Tibial nerve (tissue), 4 donors: ENCODE measurements at regions not wholly inside any gene's neighbourhood (a gene's known extent, or its start where the extent isn't known, plus 50 kb on each side); places are given as distances from the start of the nearest gene placed in this dataset.

Experiments
- DNase-seq, 2 donors: peaks; one replicate each; pipeline ENCODE4 v3.0.0-alpha.2; 2019; ENCODE audit warnings: low spot score in 2 of 2
- H3K27ac ChIP-seq, 4 donors: fragments of 200-600 bp; sonication (generic) in 3 of 4; one replicate each; pipeline ENCODE4 v1.5.1; 2017 to 2019; ENCODE audit warnings: mild to moderate bottlenecking in 1 of 4
- H3K27me3 ChIP-seq, 2 donors: fragments of 200-600 bp; sonication (generic) in 1 of 2; one replicate each; pipeline versions ENCODE4 v1.5.1 to v1.6.0; 2017 to 2019
- H3K36me3 ChIP-seq, 3 donors: fragments of 200-600 bp; sonication (generic); one replicate each; pipeline ENCODE4 v1.5.1; 2018 to 2019
- H3K4me1 ChIP-seq, 4 donors: fragments of 200-600 bp; sonication (generic) in 3 of 4; one replicate each; pipeline ENCODE4 v1.5.1; 2017 to 2019
- H3K4me3 ChIP-seq, 4 donors: fragments of 200-600 bp; sonication (generic) in 3 of 4; one replicate each; pipeline ENCODE4 v1.5.1; 2017 to 2019; ENCODE audit warnings: mild to moderate bottlenecking in 1 of 4, moderate library complexity in 1 of 4
- H3K9me3 ChIP-seq, 4 donors: fragments of 200-600 bp; sonication (generic) in 3 of 4; one replicate each; pipeline ENCODE4 v1.5.1; 2017 to 2019
- CTCF ChIP-seq, 5 experiments: fragments of 200-600 bp in 3 of 5; fragments of 450-650 bp in 2 of 5; sonication (generic) in 3 of 5; IDR thresholded peaks; one replicate each; pipeline ENCODE4 v1.5.1; 2016 to 2019; ENCODE audit warnings: antibody characterized with exemption in 5 of 5, mild to moderate bottlenecking in 3 of 5, moderate library complexity in 2 of 5
- EP300 ChIP-seq, 2 donors: sonication (generic); formaldehyde crosslinking; IDR thresholded peaks; one replicate each; pipeline ENCODE4 v1.6.1; 2017; ENCODE audit warnings: antibody characterized with exemption in 2 of 2, mild to moderate bottlenecking in 1 of 2
- POLR2A ChIP-seq, 2 donors: fragments of 450-650 bp; IDR thresholded peaks; one replicate each; pipeline ENCODE4 v1.6.1; 2017; ENCODE audit warnings: antibody characterized with exemption in 2 of 2, mild to moderate bottlenecking in 2 of 2, moderate library complexity in 2 of 2
- WGBS, 2 donors: methylation state at CpG; one replicate each; pipeline ENCODE4 v1.1.5; 2018; 5-methylcytosine and 5-hydroxymethylcytosine counted together

- DNase-seq = no peak
- H3K4me3 ChIP-seq = no peak overlapping the region
- TF ChIP-seq CTCF (IDR thresholded peaks at IDR 0.05) (no peak), EP300 (IDR thresholded peaks at IDR 0.05) (no peak), POLR2A (IDR thresholded peaks at IDR 0.05) (no peak)
- H3K9me3 ChIP-seq = no peaks in the 10 kb centered on the region
- H3K27me3 ChIP-seq = peaks cover 0 to 22% of the 10 kb centered on the region in 2 donors
- no peaks in the 10 kb centered on the region for H3K36me3 ChIP-seq
- 94 to 98% methylated on average over 1 of the region's 1 CpG for WGBS, 2 donors
- no peak overlapping the region for H3K27ac ChIP-seq
- H3K4me1 ChIP-seq = peaks cover 0 to 19% (median 2%) of the 10 kb centered on the region in 4 donors
These were observed 124.7 kb downstream of the HFE start for GRCh38 chr6:26211963-26212362.

- peaks cover 0 to 37% of the 10 kb centered on the region in 2 donors for H3K27me3 ChIP-seq
- no peak for DNase-seq
- no peak overlapping the region for H3K27ac ChIP-seq
- H3K4me3 ChIP-seq = no peak overlapping the region
- TF ChIP-seq EP300 (IDR thresholded peaks at IDR 0.05) (no peak), CTCF (IDR thresholded peaks at IDR 0.05) (no peak), POLR2A (IDR thresholded peaks at IDR 0.05) (no peak)
- no peaks in the 10 kb centered on the region for H3K36me3 ChIP-seq
- WGBS, 2 donors = 88 to 95% methylated on average over 2 of the region's 2 CpGs
- peaks cover 0 to 24% (median 0%) of the 10 kb centered on the region in 4 donors for H3K4me1 ChIP-seq
- no peaks in the 10 kb centered on the region for H3K9me3 ChIP-seq
These were observed 126.3 kb downstream of the HFE start for GRCh38 chr6:26213334-26214075.

- peaks cover 0 to 46% of the 10 kb centered on the region in 2 donors for H3K27me3 ChIP-seq
- no peaks in the 10 kb centered on the region for H3K9me3 ChIP-seq
- peak overlapping the region in 2 of 4 donors; percentile 49 to 61 for H3K4me3 ChIP-seq
- WGBS, 2 donors = 39 to 41% methylated on average over 32 of the region's 32 CpGs
- no peaks in the 10 kb centered on the region for H3K36me3 ChIP-seq
- no peak for DNase-seq
- peaks cover 0 to 24% (median 0%) of the 10 kb centered on the region in 4 donors for H3K4me1 ChIP-seq
- H3K27ac ChIP-seq = peak overlapping the region in 2 of 4 donors; percentile 5 to 69
- no peak for TF ChIP-seq POLR2A (IDR thresholded peaks at IDR 0.05)
These were observed 127.8 kb downstream of the HFE start for GRCh38 chr6:26214803-26215584.

- H3K36me3 ChIP-seq = no peaks in the 10 kb centered on the region
- peak overlapping the region; percentile 4 to 61 (median 32) for H3K4me3 ChIP-seq
- DNase-seq = no peak
- no peak for TF ChIP-seq EP300 (IDR thresholded peaks at IDR 0.05)
- no peak for TF ChIP-seq CTCF (IDR thresholded peaks at IDR 0.05)
- no peak for TF ChIP-seq POLR2A (IDR thresholded peaks at IDR 0.05)
- H3K27ac ChIP-seq = peak overlapping the region in 3 of 4 donors; percentile 69 to 94 (median 79)
- WGBS, 2 donors = 1 to 3% methylated on average over 31 of the region's 31 CpGs
- peaks cover 0 to 24% (median 0%) of the 10 kb centered on the region in 4 donors for H3K4me1 ChIP-seq
- H3K9me3 ChIP-seq = no peaks in the 10 kb centered on the region
- peaks cover 0 to 54% of the 10 kb centered on the region in 2 donors for H3K27me3 ChIP-seq
These were observed 128.5 kb downstream of the HFE start for GRCh38 chr6:26215585-26216358.

GRCh38 chr6:26216359-26216885 lies 129.2 kb downstream of the HFE start:
- Histone ChIP-seq H3K36me3 (no peaks in the 10 kb centered on the region), H3K27me3 (peaks cover 0 to 60% of the 10 kb centered on the region in 2 donors), H3K9me3 (no peaks in the 10 kb centered on the region), H3K27ac (peak overlapping the region; percentile 56 to 94 (median 89)), H3K4me1 (peaks cover 0 to 24% (median 0%) of the 10 kb centered on the region in 4 donors), H3K4me3 (peak overlapping the region; percentile 34 to 61 (median 45))
- DNase-seq = peak in 1 of 2 donors; percentile 81
- peak; percentile 83 to 94 for TF ChIP-seq POLR2A (IDR thresholded peaks at IDR 0.05)
- TF ChIP-seq CTCF (IDR thresholded peaks at IDR 0.05) = peak in 1 of 5 experiments; percentile 8
- TF ChIP-seq EP300 (IDR thresholded peaks at IDR 0.05) = peak; percentile 64 to 99
- 1% methylated on average over 22 of the region's 22 CpGs for WGBS, 2 donors
